ENCODE measurements at regions not wholly inside any gene's neighbourhood (a gene's known extent, or its start where the extent isn't known, plus 50 kb on each side); places are given as distances from the start of the nearest gene placed in this dataset.

DNA sequence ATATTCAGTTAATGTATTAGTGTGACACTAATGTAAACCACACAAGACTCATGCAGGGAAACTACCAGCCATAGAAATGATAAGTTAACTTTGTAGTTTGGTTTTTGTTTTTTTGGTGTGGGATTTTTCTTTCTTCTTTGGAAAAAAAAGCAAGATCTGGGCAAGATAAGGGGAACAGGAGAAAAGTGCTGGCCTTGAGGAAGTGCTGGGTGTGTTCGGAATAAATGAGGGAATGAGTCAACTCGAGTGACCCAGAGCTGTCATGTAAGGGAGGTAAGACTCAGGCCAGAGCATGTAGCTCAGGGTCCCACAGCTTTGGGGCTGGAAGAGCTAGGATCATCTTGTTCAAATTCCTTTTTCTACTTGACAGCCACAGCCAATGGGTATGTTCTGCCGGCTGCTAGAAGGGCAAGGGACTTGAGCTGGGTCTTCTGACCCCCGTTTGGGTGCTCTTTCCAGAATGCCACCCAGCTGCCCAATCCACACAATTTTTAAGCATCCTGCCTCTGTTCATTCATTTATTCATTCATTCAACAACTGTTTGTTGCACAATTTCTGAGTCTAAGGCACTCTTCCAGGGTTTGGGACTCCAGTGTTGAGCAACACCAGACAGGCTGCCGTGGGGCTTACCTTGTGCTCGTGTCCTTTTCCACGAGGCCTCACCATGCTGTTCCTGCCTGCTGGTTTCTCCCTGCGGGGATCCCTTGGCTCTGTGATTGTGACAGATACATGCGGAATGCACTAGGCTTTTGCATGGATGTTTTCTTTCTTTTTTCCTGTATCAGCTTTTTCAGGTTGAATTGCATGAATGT, 54.5 kb downstream of the CLDN34 start:
- TF ChIP-seq, protein P1, sequence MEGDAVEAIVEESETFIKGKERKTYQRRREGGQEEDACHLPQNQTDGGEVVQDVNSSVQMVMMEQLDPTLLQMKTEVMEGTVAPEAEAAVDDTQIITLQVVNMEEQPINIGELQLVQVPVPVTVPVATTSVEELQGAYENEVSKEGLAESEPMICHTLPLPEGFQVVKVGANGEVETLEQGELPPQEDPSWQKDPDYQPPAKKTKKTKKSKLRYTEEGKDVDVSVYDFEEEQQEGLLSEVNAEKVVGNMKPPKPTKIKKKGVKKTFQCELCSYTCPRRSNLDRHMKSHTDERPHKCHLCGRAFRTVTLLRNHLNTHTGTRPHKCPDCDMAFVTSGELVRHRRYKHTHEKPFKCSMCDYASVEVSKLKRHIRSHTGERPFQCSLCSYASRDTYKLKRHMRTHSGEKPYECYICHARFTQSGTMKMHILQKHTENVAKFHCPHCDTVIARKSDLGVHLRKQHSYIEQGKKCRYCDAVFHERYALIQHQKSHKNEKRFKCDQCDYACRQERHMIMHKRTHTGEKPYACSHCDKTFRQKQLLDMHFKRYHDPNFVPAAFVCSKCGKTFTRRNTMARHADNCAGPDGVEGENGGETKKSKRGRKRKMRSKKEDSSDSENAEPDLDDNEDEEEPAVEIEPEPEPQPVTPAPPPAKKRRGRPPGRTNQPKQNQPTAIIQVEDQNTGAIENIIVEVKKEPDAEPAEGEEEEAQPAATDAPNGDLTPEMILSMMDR (IDR thresholded peaks at IDR 0.05; ENCODE audit: borderline replicate concordance), result no peak
- Histone ChIP-seq H3K9me3 (replicated peaks) (no peaks in the 10 kb centered on the region), H3K36me3 (no peaks in the 10 kb centered on the region), H3K4me3 (no peak overlapping the region), H3K27ac (replicated peaks) (peak overlapping the region; percentile 59), H3K27me3 (ENCODE audit: low read depth) (no peaks in the 10 kb centered on the region), H3K4me1 (peaks cover 79% of the 10 kb centered on the region)
- intact Hi-C loops (cut with micrococcal nuclease), result no loop called here
- no peak for DNase-seq

DNA sequence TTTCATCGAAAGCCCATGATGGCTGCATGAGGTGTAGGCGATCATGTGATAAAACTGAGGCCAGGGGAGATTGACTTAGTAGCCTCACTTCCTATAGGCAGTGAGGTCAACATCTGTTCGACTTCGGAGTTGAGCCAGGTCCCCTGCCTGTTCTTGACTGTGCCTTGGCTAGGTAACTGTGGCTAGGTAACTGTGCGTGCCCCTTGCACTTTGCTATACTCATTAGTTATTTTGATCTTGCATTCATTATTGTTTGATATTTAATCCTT, 55.0 kb downstream of the CLDN34 start:
- Histone ChIP-seq H3K4me3 (no peak overlapping the region), H3K27me3 (ENCODE audit: low read depth) (no peaks in the 10 kb centered on the region), H3K4me1 (peaks cover 74% of the 10 kb centered on the region), H3K9me3 (replicated peaks) (no peaks in the 10 kb centered on the region), H3K27ac (replicated peaks) (peak overlapping the region; percentile 59), H3K36me3 (no peaks in the 10 kb centered on the region)
- TF ChIP-seq, protein P1 (IDR thresholded peaks at IDR 0.05; ENCODE audit: borderline replicate concordance), result no peak
- no peak for DNase-seq
- intact Hi-C loops (cut with micrococcal nuclease), result no loop called here

- H3K9me3 ChIP-seq (replicated peaks), result no peaks in the 10 kb centered on the region
- peak; percentile 46 for DNase-seq
- H3K4me1 ChIP-seq, result peaks cover 69% of the 10 kb centered on the region
- no peak overlapping the region for H3K4me3 ChIP-seq
- TF ChIP-seq, protein P1 (IDR thresholded peaks at IDR 0.05; ENCODE audit: borderline replicate concordance), result no peak
- intact Hi-C loops (cut with micrococcal nuclease), result no loop called here
- H3K27me3 ChIP-seq (ENCODE audit: low read depth), result no peaks in the 10 kb centered on the region
- H3K36me3 ChIP-seq, result no peaks in the 10 kb centered on the region
- H3K27ac ChIP-seq (replicated peaks), result peak overlapping the region; percentile 59
These were observed 55.6 kb downstream of the CLDN34 start for GRCh38 chrX:10022580-10023245.

- Histone ChIP-seq H3K27me3 (ENCODE audit: low read depth) (no peaks in the 10 kb centered on the region), H3K4me3 (no peak overlapping the region), H3K27ac (replicated peaks) (no peak overlapping the region), H3K36me3 (no peaks in the 10 kb centered on the region), H3K9me3 (replicated peaks) (no peaks in the 10 kb centered on the region), H3K4me1 (peaks cover 67% of the 10 kb centered on the region)
- no peak for DNase-seq
- TF ChIP-seq, protein P1 (IDR thresholded peaks at IDR 0.05; ENCODE audit: borderline replicate concordance), result no peak
- intact Hi-C loops (cut with micrococcal nuclease), result no loop called here
These were observed 56.7 kb downstream of the CLDN34 start for GRCh38 chrX:10023821-10024220.

DNA sequence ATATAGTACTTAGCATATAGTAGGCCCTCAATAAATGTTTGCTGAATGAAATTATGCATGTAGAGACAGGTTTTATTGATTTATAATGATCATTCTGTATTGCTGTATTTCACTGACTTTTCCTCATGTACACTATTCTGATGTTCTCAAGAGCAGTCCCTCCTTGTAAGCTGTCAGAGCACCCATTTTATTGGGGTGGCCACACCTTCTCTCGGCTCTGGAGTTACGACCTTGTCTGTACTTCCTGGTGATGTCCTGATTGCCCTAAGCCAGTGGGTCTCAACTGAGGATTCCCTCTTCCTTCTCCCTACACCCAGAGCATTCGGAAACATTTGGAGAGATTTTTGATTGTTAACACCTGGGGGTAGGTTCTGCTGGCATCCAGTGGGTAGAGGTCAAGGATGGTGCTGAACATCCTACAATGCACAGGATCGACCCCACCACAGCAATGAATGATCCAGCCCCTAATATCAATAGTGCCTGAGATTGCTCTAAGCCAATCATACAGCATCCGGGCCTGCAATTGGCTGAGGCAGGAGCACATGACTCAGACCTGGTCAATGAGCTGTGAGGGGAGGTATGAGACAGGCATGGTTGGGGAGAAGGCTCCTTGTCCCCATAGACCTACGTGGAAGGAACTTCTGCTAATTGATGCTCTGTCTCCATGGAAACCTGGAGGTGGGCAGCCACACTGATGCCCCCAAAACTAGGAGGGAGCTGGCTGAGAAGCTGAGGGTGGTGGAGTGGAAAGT, 58.8 kb downstream of the CLDN34 start:
- TF ChIP-seq, protein P1 (IDR thresholded peaks at IDR 0.05; ENCODE audit: borderline replicate concordance), result no peak

More for the DNA sequence above, 58.8 kb downstream of the CLDN34 start:
- Histone ChIP-seq H3K4me1 (peaks cover 55% of the 10 kb centered on the region), H3K36me3 (no peaks in the 10 kb centered on the region), H3K9me3 (replicated peaks) (no peaks in the 10 kb centered on the region), H3K4me3 (no peak overlapping the region), H3K27ac (replicated peaks) (no peak overlapping the region), H3K27me3 (ENCODE audit: low read depth) (no peaks in the 10 kb centered on the region)
- intact Hi-C loops (cut with micrococcal nuclease), result no loop called here
- no peak for DNase-seq

Data from left ventricle myocardium inferior (tissue), 1 donor.